A673 (cell line): ENCODE measurements at regions not wholly inside any gene's neighbourhood (a gene's known extent, or its start where the extent isn't known, plus 50 kb on each side); places are given as distances from the start of the nearest gene placed in this dataset.

Experiments
- EZH2 ChIP-seq: fragments of 200-600 bp; sonication (generic); IDR thresholded peaks from 2 replicates; pipeline ENCODE4 v1.6.1; 2017; ENCODE audit warnings: borderline replicate concordance, low read depth, mild to moderate bottlenecking, mixed read lengths, antibody characterized with exemption, low read length; ENCODE audit not compliant: poor library complexity, severe bottlenecking
- TF ChIP-seq, protein P1 (sequence below): fragments of 300-800, 200-600 bp; sonication (generic); conservative IDR thresholded peaks from 2 replicates; pipeline ENCODE4 v1.5.1; 2017; ENCODE audit warnings: low read depth, mild to moderate bottlenecking, antibody characterized with exemption, low read length, moderate library complexity, mixed read lengths

DNA sequence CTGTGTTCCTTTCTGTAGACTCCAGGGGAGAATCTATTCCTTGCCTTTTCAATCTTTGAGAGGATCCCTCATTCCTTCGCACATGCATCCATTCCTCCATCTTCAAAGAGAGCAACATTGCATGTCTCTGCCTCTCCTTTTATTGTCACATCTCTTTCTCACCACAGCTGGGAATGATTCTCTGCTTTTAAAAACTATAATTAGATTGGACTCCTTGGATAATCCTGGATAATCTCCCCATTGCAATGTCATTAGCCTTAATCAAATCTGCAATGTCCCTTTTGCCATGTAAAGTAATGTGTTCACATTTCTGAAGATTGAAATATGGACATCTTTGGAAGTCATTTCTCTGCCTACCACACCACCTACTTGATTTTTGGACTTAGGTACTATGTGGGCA lies 750.1 kb downstream of the COL12A1 start:
- TF ChIP-seq, protein P1, sequence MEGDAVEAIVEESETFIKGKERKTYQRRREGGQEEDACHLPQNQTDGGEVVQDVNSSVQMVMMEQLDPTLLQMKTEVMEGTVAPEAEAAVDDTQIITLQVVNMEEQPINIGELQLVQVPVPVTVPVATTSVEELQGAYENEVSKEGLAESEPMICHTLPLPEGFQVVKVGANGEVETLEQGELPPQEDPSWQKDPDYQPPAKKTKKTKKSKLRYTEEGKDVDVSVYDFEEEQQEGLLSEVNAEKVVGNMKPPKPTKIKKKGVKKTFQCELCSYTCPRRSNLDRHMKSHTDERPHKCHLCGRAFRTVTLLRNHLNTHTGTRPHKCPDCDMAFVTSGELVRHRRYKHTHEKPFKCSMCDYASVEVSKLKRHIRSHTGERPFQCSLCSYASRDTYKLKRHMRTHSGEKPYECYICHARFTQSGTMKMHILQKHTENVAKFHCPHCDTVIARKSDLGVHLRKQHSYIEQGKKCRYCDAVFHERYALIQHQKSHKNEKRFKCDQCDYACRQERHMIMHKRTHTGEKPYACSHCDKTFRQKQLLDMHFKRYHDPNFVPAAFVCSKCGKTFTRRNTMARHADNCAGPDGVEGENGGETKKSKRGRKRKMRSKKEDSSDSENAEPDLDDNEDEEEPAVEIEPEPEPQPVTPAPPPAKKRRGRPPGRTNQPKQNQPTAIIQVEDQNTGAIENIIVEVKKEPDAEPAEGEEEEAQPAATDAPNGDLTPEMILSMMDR: no peak
- TF ChIP-seq EZH2: no peak
